ENCODE measurements at regions not wholly inside any gene's neighbourhood (a gene's known extent, or its start where the extent isn't known, plus 50 kb on each side); places are given as distances from the start of the nearest gene placed in this dataset.

GRCh38 chr1:244237445-244237844 is 186.4 kb downstream of the ZBTB18 start:
- intact Hi-C loops (cut with micrococcal nuclease; ENCODE audit: unreplicated experiment) (no loop called here), in situ Hi-C loops (cut with MboI) (no loop called here)
- ChIA-PET CTCF (no interaction called here), POLR2A (no interaction called here), SMC1A (ENCODE audit: uncharacterized antibody, unreplicated experiment) (no interaction called here), RAD21 (ENCODE audit: unreplicated experiment) (no interaction called here)
- Histone ChIP-seq H3K4me3 (no peak overlapping the region), H3K79me2 (ENCODE audit: control insufficient read depth, insufficient read depth, low read length) (no peaks in the 10 kb centered on the region), H3K36me3 (ENCODE audit: control insufficient read depth in 2 of 2, insufficient read depth in 2 of 2, low read length in 1 of 2) (no peaks in the 10 kb centered on the region), H2AFZ (ENCODE audit: control insufficient read depth, low read depth, low read length) (no peak overlapping the region), H3K9ac (ENCODE audit: control insufficient read depth, insufficient read depth, low read length) (no peak overlapping the region), H3K27ac (ENCODE audit: control insufficient read depth, insufficient read depth) (no peak overlapping the region), H3K9me3 (replicated peaks; ENCODE audit: control insufficient read depth, insufficient read depth, low read length) (no peaks in the 10 kb centered on the region; the same call in 2 of the 3 replicates), H3K4me1 (ENCODE audit: control insufficient read depth, insufficient read depth, low read length) (peaks cover 7% of the 10 kb centered on the region), H4K20me1 (ENCODE audit: control insufficient read depth, insufficient read depth) (no peaks in the 10 kb centered on the region), H3K27me3 (replicated peaks in 1 of 2; ENCODE audit: control insufficient read depth in 2 of 2, insufficient read depth in 2 of 2, low read length in 1 of 2) (no peaks in the 10 kb centered on the region), H3K4me2 (ENCODE audit: control insufficient read depth, insufficient read depth) (no peak overlapping the region)
- DNase-seq (ENCODE audit: low read depth, low spot score) (no peak), ATAC-seq (no peak), FAIRE-seq (no peak)
- TF ChIP-seq POLR2AphosphoS5 (IDR thresholded peaks at IDR 0.05; ENCODE audit: low read length) (no peak), SRF (IDR thresholded peaks at IDR 0.05; ENCODE audit: low read depth in 2 of 2, low read length in 2 of 2) (no peak), IRF3 (IDR thresholded peaks at IDR 0.05) (no peak), TAF1 (IDR thresholded peaks at IDR 0.05; ENCODE audit: borderline replicate concordance, low read depth, low read length) (no peak), RAD21 (IDR thresholded peaks at IDR 0.05; ENCODE audit: insufficient read depth, low read depth, low read length) (no peak), TCF12 (IDR thresholded peaks at IDR 0.05; ENCODE audit: low read depth, low read length) (no peak), NR2C2 (IDR thresholded peaks at IDR 0.05; ENCODE audit: borderline replicate concordance, control insufficient read depth, insufficient read length, low read depth) (no peak), NFIC (IDR thresholded peaks at IDR 0.05; ENCODE audit: low read depth, low read length) (no peak), HDAC6 (IDR thresholded peaks at IDR 0.05; ENCODE audit: unreplicated experiment) (no peak), JUND (IDR thresholded peaks at IDR 0.05; ENCODE audit: low read depth, low read length) (no peak)
- no TSS peak for BruUV-seq (replicated peaks)
- 69% methylated on average over 8 of the region's 8 CpGs for WGBS (ENCODE audit: insufficient coverage, insufficient replicate concordance, low lambda C conversion rate, missing lambda C conversion rate)
